ENCODE measurements at regions not wholly inside any gene's neighbourhood (a gene's known extent, or its start where the extent isn't known, plus 50 kb on each side); places are given as distances from the start of the nearest gene placed in this dataset.

- no peak for TF ChIP-seq CTCF (IDR thresholded peaks at IDR 0.05; ENCODE audit: low read depth, low read length, poor library complexity, severe bottlenecking)
- TF ChIP-seq EZH2phosphoT487 (IDR thresholded peaks at IDR 0.05; ENCODE audit: borderline replicate concordance, low read length), result no peak
Measured at GRCh38 chr20:48380661-48381060, 447.1 kb downstream of the PREX1 start.
